Heart left ventricle (tissue), 16 donors: ENCODE measurements at regions not wholly inside any gene's neighbourhood (a gene's known extent, or its start where the extent isn't known, plus 50 kb on each side); places are given as distances from the start of the nearest gene placed in this dataset.

Experiments
- ATAC-seq, 4 donors: fragments of 200-7000 bp; cut with Tn5 transposase; one replicate each; pipeline ENCODE4 v1.9.1; 2020 to 2022; ENCODE audit warnings: moderate library complexity in 4 of 4, mild to moderate bottlenecking in 3 of 4, moderate number of reproducible peaks in 1 of 4
- DNase-seq, 5 donors: peaks; one replicate each; pipeline ENCODE4 v3.0.0-alpha.2; 2020
- H3K27ac ChIP-seq, 12 donors: fragments of 200-600 bp; sonication (generic) in 4 of 12; one replicate each; pipeline versions ENCODE4 v1.5.0 to v1.8.0; 2016 to 2022; ENCODE audit warnings: mild to moderate bottlenecking in 2 of 12
- H3K27me3 ChIP-seq, 9 donors: fragments of 200-600 bp; sonication (generic) in 2 of 9; one replicate each; pipeline versions ENCODE4 v1.5.1 to v1.8.0; 2016 to 2022; ENCODE audit warnings: mild to moderate bottlenecking in 3 of 9
- H3K36me3 ChIP-seq, 9 donors: fragments of 200-600 bp; sonication (generic) in 2 of 9; one replicate each; pipeline versions ENCODE4 v1.5.0 to v1.8.0; 2018 to 2022; ENCODE audit warnings: mild to moderate bottlenecking in 2 of 9
- H3K4me1 ChIP-seq, 12 donors: fragments of 200-600 bp; sonication (generic) in 4 of 12; one replicate each; pipeline versions ENCODE4 v1.5.0 to v1.8.0; 2016 to 2022; ENCODE audit warnings: mild to moderate bottlenecking in 3 of 12
- H3K4me3 ChIP-seq, 12 donors: fragments of 200-600 bp; sonication (generic) in 4 of 12; one replicate each; pipeline versions ENCODE4 v1.5.0 to v1.8.0; 2017 to 2022; ENCODE audit warnings: mild to moderate bottlenecking in 9 of 12, moderate library complexity in 4 of 12
- H3K9me3 ChIP-seq, 12 donors: fragments of 200-600 bp; sonication (generic) in 4 of 12; one replicate each; pipeline versions ENCODE4 v1.5.0 to v1.8.0; 2016 to 2022; ENCODE audit warnings: mild to moderate bottlenecking in 1 of 12
- POLR2A ChIP-seq, 2 donors: fragments of 450-650 bp; IDR thresholded peaks; one replicate each; pipeline ENCODE4 v1.6.1; 2017; ENCODE audit warnings: antibody characterized with exemption in 2 of 2, mild to moderate bottlenecking in 2 of 2, moderate library complexity in 2 of 2
- WGBS, 4 donors: extraction: QIAGEN DNeasy Blood & Tissue Kit in 2 of 4; methylation state at CpG; one replicate each; pipeline versions ENCODE4 v1.1.5 to v1.1.7; 2013 to 2018; 5-methylcytosine and 5-hydroxymethylcytosine counted together
- intact Hi-C, 10 donors: fragments of 100-400 bp; cut with DNase I; formaldehyde crosslinking; loops; one replicate each; pipeline versions ENCODE4 v1.11.1 to v1.14.2; 2022
- TF ChIP-seq, protein P1 (sequence below), 12 donors: fragments of 200-600 bp; sonication (generic) in 4 of 12; IDR thresholded peaks; one replicate each; pipeline versions ENCODE4 v1.5.0 to v1.8.0; 2018 to 2022; ENCODE audit warnings: antibody characterized with exemption in 12 of 12, mild to moderate bottlenecking in 5 of 12
- donor health status: ischemic (EF 13 %, LVEDD 7.1; RV severe dilation, severe dysfunction).
- donor health status: healthy with polysubstance abuse.
- donor health status: DM: no; HTN: yes; CAD: no.
- donor health status: DM: no; HTN: no; CAD: no.
- donor health status: ischemic (EF 25% LVEDD 6.9; RV normal size, moderate dysfunction).
- donor health status: ischemic (EF 25% LVEDD 5.7; RV mildly dilated, moderate dysfunction).
- donor health status: healthy.
- donor health status: DM: yes; HTN: yes; CAD: no.
- donor health status: ischemic (EF 35%, LVEDD 5.7; RV mildly dilated, moderate dysfunction).
- donor health status: nonischemic (EF 11% LVEDD 7.7; RV severe dilation, severe dysfunction).
- donor health status: DM: yes; HTN: yes; CAD: no.
- donor health status: PGD.
- donor health status: ischemic (EF 29% LVEDD 5.4; RV normal size, mild dysfunction).
- donor health status: nonischemic (EF 23%, LVEDD 6.1; RV moderate dilation, normal function).

- H3K27ac ChIP-seq, result no peak overlapping the region
- H3K4me3 ChIP-seq, result no peak overlapping the region
- WGBS, 4 donors, result 65 to 76% (median 66%) methylated on average over 4 of the region's 4 CpGs
- H3K36me3 ChIP-seq, result no peaks in the 10 kb centered on the region
- no peaks in the 10 kb centered on the region for H3K27me3 ChIP-seq
- TF ChIP-seq POLR2A (IDR thresholded peaks at IDR 0.05), result no peak
- TF ChIP-seq, protein P1, sequence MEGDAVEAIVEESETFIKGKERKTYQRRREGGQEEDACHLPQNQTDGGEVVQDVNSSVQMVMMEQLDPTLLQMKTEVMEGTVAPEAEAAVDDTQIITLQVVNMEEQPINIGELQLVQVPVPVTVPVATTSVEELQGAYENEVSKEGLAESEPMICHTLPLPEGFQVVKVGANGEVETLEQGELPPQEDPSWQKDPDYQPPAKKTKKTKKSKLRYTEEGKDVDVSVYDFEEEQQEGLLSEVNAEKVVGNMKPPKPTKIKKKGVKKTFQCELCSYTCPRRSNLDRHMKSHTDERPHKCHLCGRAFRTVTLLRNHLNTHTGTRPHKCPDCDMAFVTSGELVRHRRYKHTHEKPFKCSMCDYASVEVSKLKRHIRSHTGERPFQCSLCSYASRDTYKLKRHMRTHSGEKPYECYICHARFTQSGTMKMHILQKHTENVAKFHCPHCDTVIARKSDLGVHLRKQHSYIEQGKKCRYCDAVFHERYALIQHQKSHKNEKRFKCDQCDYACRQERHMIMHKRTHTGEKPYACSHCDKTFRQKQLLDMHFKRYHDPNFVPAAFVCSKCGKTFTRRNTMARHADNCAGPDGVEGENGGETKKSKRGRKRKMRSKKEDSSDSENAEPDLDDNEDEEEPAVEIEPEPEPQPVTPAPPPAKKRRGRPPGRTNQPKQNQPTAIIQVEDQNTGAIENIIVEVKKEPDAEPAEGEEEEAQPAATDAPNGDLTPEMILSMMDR (IDR thresholded peaks at IDR 0.05), result no peak
- DNase-seq (no peak), ATAC-seq (no peak)
- intact Hi-C loops, result loop anchor here in 1 of 10 donors (10.0 kb wide), 1 partner anchor 65 kb away; no protein-coding TSS in a partner anchor
- H3K4me1 ChIP-seq, result no peaks in the 10 kb centered on the region
- no peaks in the 10 kb centered on the region for H3K9me3 ChIP-seq
These were observed 63.1 kb upstream of the NDN start for GRCh38 chr15:23750179-23750578.

GRCh38 chr15:23750776-23751175 is 63.7 kb upstream of the NDN start:
- Histone ChIP-seq H3K9me3 (no peaks in the 10 kb centered on the region), H3K4me3 (no peak overlapping the region), H3K4me1 (no peaks in the 10 kb centered on the region), H3K36me3 (no peaks in the 10 kb centered on the region), H3K27ac (no peak overlapping the region), H3K27me3 (no peaks in the 10 kb centered on the region)
- intact Hi-C loops, result loop anchor here in 1 of 10 donors (10.0 kb wide), 1 partner anchor 64 kb away; no protein-coding TSS in a partner anchor
- WGBS, 4 donors, result 70 to 90% (median 80%) methylated on average over 1 of the region's 1 CpG
- no peak for ATAC-seq
- TF ChIP-seq POLR2A (IDR thresholded peaks at IDR 0.05), result no peak
- TF ChIP-seq, protein P1 (IDR thresholded peaks at IDR 0.05), result no peak
- no peak for DNase-seq

DNA sequence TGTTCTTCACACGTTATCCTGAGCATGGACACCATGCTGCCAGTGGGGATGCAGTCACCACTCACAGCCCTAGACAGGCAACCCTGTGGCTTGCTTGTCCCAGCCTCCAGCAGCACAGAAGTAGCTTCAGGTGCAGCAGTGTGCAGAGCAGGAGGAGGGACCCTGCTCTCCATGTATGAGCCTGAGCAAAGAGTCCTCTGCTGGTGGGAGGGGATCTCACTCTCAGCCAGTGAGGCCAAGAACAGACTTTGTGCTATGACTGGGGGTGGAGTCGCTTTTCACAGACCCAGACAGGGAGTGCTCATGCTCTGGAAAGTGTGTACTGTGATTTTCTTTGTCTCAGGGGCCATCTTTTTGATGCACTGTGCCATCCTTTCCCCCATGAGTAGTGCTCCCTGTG is 66.1 kb upstream of the NDN start:
- no peak for DNase-seq
- TF ChIP-seq, protein P1 (IDR thresholded peaks at IDR 0.05), result no peak
- TF ChIP-seq POLR2A (IDR thresholded peaks at IDR 0.05), result no peak
- Histone ChIP-seq H3K27me3 (no peaks in the 10 kb centered on the region), H3K27ac (no peak overlapping the region), H3K4me3 (no peak overlapping the region), H3K4me1 (no peaks in the 10 kb centered on the region), H3K9me3 (peaks cover 0 to 2% (median 0%) of the 10 kb centered on the region in 12 donors), H3K36me3 (no peaks in the 10 kb centered on the region)
- intact Hi-C loops, result loop anchor here in 1 of 10 donors (10.0 kb wide), 1 partner anchor 62 kb away; no protein-coding TSS in a partner anchor
- 47 to 65% (median 52%) methylated on average over 2 of the region's 2 CpGs for WGBS, 4 donors
- ATAC-seq, result no peak

DNA sequence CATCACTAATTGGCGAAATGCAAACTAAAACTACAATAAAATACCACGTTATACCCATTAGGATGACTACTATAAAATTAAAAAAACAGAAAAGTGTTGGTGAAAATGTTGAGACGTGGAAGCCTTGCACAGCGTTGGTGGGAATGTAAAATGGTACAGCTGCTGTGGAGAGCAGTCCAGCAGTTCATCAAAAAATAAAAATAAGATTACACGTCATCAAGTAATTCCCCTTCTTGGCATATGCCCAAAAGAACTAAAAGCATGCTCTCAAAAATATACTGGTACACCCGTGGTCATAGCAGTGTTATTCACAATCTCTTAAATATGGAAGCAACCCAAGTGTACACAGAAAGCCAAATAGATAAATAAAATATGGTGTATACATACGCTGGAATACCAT is 71.8 kb upstream of the NDN start:
- WGBS, 4 donors, result 33 to 42% (median 40%) methylated on average over 7 of the region's 7 CpGs
- no peaks in the 10 kb centered on the region for H3K27me3 ChIP-seq
- peaks cover 0 to 6% (median 0%) of the 10 kb centered on the region in 12 donors for H3K9me3 ChIP-seq
- H3K4me1 ChIP-seq, result no peaks in the 10 kb centered on the region
- DNase-seq (no peak), ATAC-seq (no peak)
- intact Hi-C loops, result loop anchor here in 1 of 10 donors (10.0 kb wide), 1 partner anchor 56 kb away; no protein-coding TSS in a partner anchor
- no peak overlapping the region for H3K4me3 ChIP-seq
- H3K36me3 ChIP-seq, result no peaks in the 10 kb centered on the region
- no peak for TF ChIP-seq POLR2A (IDR thresholded peaks at IDR 0.05)
- TF ChIP-seq, protein P1 (IDR thresholded peaks at IDR 0.05), result no peak
- H3K27ac ChIP-seq, result no peak overlapping the region
